ENCODE measurements at regions not wholly inside any gene's neighbourhood (a gene's known extent, or its start where the extent isn't known, plus 50 kb on each side); places are given as distances from the start of the nearest gene placed in this dataset.
A peak's percentile ranks its signal among the peaks of the same experiment; 100 is the strongest.

DNA sequence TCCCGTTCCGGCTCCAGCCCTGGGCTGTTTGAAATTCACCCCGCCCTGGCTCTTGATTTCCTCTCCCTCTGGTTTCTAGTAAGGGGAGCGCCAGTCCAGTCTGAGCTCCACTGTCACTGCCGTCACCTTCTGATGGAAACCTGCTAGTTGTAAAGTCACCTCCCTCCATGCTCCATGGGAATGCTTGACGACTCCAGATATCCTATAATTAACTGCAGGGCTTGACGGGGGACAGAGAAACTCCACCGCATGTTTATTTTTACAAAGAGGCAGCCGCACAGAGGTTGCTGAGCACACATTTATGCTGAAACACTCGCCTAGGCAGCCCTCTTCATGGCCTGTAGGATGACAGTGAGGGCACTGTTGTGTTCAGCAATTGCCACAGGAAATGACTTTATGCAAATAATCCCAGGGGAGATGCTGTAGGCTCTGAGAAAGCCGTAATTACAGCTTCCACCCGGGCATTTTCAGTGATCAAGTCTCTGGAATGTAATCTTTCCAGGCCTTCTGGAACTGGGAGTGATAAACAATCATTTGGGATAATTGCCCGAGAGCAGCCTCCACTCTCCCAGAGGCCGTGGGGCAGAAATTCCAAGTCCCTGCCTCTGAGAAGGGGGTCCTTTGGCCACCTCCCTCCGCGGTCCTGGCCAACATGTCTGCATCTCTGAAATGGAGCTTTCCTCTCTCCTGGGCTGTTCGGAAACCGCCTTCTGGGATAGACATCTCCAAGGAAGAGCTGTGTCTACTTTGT, 300.5 kb downstream of the KLF6 start:
- TF ChIP-seq, protein P1, sequence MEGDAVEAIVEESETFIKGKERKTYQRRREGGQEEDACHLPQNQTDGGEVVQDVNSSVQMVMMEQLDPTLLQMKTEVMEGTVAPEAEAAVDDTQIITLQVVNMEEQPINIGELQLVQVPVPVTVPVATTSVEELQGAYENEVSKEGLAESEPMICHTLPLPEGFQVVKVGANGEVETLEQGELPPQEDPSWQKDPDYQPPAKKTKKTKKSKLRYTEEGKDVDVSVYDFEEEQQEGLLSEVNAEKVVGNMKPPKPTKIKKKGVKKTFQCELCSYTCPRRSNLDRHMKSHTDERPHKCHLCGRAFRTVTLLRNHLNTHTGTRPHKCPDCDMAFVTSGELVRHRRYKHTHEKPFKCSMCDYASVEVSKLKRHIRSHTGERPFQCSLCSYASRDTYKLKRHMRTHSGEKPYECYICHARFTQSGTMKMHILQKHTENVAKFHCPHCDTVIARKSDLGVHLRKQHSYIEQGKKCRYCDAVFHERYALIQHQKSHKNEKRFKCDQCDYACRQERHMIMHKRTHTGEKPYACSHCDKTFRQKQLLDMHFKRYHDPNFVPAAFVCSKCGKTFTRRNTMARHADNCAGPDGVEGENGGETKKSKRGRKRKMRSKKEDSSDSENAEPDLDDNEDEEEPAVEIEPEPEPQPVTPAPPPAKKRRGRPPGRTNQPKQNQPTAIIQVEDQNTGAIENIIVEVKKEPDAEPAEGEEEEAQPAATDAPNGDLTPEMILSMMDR (IDR thresholded peaks at IDR 0.05; ENCODE audit: low read depth, low read length): no peak
- no peak overlapping the region for H3K4me3 ChIP-seq (ENCODE audit: low read depth, low read length)

DNA sequence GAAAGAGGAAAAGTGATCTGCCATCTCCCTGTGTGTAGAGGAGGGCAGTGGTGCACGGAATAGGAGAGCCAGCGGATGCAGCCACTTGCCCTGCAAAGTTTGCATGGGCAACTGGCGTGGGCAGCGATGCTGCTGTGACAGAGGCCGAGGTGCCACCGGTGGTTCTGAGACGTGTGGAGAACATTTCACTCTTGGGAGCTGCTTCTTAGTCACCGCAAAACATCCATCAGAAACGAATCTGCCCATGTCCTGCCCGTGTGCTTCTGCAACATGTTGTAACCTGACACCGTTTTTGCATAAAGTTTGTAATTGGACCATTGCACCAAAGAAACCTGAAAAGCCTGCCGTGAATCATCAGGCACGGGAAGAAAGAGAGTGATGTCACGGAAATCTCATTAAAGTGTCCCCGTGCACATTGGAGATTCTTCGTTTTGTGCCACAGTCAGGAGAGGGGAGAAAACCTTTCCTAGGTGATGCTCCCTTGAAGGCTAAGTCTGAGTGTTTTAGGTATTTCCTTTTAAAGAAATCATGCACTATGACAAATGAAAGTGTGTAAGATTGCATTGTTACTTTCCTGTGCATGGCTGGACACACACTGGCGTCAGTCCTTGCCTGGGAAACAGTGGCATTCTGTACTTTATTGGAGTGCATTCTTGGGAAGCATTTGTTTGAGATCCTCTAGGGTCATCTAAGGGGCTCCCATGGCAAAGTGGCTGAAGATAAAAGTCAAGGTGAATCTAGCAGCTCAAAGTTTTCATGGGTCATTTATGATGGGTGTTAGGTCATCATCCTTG, 302.6 kb downstream of the KLF6 start:
- TF ChIP-seq, protein P1 (IDR thresholded peaks at IDR 0.05; ENCODE audit: low read depth, low read length): no peak
- H3K4me3 ChIP-seq (ENCODE audit: low read depth, low read length): peak overlapping the region; percentile 13; the same call in 1 of the 2 replicates

DNA sequence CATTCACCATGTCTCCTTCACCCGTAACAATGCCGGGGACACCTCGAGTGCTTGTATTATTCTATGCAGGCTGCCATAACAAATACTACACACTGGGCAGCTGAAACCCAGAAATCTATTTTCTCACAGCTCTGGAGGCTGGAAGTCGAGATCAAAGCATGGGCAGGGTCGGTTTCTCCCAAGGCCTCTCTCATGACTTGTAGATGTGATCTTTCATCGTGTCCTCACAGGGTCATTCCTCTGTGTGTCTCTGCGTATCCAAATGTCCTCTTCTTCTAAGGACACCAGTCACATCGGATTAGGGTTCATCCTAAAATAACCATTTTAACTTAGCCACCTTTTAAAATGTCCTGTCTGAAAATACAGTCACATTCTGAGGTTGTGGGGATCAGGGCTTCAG, 303.5 kb downstream of the KLF6 start:
- TF ChIP-seq, protein P1 (IDR thresholded peaks at IDR 0.05; ENCODE audit: low read depth, low read length): no peak
- no peak overlapping the region for H3K4me3 ChIP-seq (ENCODE audit: low read depth, low read length)

DNA sequence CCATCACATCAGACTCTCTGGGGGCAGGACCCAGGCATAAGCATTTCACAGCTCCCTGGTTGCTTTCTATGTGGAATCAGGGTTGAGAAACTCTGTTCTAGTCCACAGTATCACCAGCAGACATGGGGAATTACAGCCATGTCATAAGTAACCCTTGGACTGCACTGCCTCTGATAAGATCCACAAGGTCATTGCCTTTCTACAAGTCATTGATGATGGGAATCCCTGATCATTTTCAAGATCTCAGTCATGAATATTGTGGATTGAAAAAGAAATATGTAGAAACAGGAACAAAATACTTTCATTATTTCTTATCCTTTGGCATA, 304.1 kb downstream of the KLF6 start:
- TF ChIP-seq, protein P1 (IDR thresholded peaks at IDR 0.05; ENCODE audit: low read depth, low read length): no peak
- H3K4me3 ChIP-seq (ENCODE audit: low read depth, low read length): no peak overlapping the region

DNA sequence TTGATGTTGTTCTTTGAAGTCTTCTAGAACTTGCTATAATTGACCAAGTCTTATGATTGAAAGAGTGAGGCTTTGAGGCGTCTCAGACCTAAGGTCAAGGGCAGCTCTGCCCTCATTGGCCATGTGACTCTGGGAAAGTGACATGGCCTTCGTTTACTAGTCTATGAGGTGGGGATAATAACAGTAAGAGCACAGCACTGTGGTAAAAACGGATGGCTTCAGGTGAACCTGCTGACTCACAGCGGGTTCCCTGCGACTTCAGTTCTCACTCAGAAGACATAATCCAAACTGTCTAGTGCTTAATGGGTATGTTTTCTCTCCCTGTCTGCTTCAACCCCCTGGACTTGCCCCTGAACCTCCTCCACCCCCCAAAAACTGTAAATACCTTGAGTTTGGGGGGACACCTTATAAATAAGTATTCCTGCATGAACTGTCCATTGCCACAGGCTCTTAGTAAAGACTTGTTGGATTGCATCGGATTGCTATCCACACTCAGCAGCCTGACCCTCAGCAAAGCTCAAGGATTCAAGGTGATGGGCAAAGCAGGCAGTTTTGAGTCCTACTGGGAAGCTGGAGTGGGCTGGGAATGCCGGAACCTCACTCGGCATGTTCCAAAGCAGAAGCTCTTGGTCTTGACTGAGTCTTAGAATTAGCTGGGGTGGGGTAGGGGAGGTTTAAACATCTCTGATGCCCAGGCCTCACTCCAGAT, 304.6 kb downstream of the KLF6 start:
- H3K4me3 ChIP-seq (ENCODE audit: low read depth, low read length): no peak overlapping the region
- TF ChIP-seq, protein P1 (IDR thresholded peaks at IDR 0.05; ENCODE audit: low read depth, low read length): no peak

DNA sequence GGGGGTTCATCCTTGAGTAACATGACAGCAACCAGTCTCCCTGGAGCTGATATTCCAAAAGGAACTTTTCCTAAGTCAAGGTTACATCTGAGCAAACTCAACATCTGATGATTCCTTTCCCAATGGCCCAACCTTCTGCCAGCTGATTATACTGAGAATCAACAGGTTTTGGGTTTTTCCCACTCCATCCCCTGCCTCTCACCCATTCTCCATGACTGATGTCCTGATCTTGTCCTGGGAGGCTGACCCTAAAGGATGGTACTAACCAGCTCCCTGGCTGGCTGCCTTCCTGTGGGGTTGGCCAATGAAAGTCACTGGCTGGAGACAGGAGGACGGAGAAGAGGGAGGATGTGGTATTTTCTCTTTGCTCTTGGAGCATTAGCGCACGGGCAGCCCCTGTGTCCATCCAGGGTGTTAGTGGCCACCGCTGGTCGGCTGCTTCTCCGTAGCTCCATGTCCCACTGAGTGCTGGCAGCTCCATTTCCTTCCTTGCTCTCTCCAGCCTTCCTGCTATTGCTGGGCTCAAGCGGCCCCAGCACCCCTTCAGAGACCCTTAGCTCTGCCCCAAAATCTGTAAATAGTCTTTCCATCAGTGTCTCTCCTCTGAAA, 306.2 kb upstream of the PITRM1 start:
- no peak overlapping the region for H3K4me3 ChIP-seq (ENCODE audit: low read depth, low read length)
- TF ChIP-seq, protein P1 (IDR thresholded peaks at IDR 0.05; ENCODE audit: low read depth, low read length): no peak

All from WI38 (cell line).